ENCODE measurements at regions not wholly inside any gene's neighbourhood (a gene's known extent, or its start where the extent isn't known, plus 50 kb on each side); places are given as distances from the start of the nearest gene placed in this dataset.

GRCh38 chr11:130715085-130715876 is 201.0 kb downstream of the SNX19 start:
- DNase-seq (ENCODE audit: low spot score) = no peak

GRCh38 chr11:130715877-130716220 is 200.4 kb downstream of the SNX19 start:
- no peak for DNase-seq (ENCODE audit: low spot score)

GRCh38 chr11:130718120-130718519 is 198.2 kb downstream of the SNX19 start:
- no peak for DNase-seq (ENCODE audit: low spot score)

GRCh38 chr11:130719220-130719915 is 196.9 kb downstream of the SNX19 start:
- DNase-seq (ENCODE audit: low spot score) = no peak

- DNase-seq (ENCODE audit: low spot score) = no peak
Measured at GRCh38 chr11:130720232-130721022, 195.9 kb downstream of the SNX19 start.

GRCh38 chr11:130721023-130721681 is 195.1 kb downstream of the SNX19 start:
- no peak for DNase-seq (ENCODE audit: low spot score)

GRCh38 chr11:130721736-130722135 is 194.5 kb downstream of the SNX19 start:
- no peak for DNase-seq (ENCODE audit: low spot score)

- no peak for DNase-seq (ENCODE audit: low spot score)
Measured at GRCh38 chr11:130722401-130722800, 193.9 kb downstream of the SNX19 start.

GRCh38 chr11:130725421-130726233 is 190.7 kb downstream of the SNX19 start:
- DNase-seq (ENCODE audit: low spot score) = no peak

GRCh38 chr11:130726234-130727037 is 189.8 kb downstream of the SNX19 start:
- DNase-seq (ENCODE audit: low spot score) = no peak

GRCh38 chr11:130727157-130728119 is 188.8 kb downstream of the SNX19 start:
- no peak for DNase-seq (ENCODE audit: low spot score)

- no peak for DNase-seq (ENCODE audit: low spot score)
Measured at GRCh38 chr11:130728185-130729180, 187.8 kb downstream of the SNX19 start.

- DNase-seq (ENCODE audit: low spot score) = no peak
Measured at GRCh38 chr11:130729193-130729592, 187.1 kb downstream of the SNX19 start.

GRCh38 chr11:130729678-130730300 is 186.5 kb downstream of the SNX19 start:
- DNase-seq (ENCODE audit: low spot score) = no peak

GRCh38 chr11:130731401-130731800 is 184.9 kb downstream of the SNX19 start:
- no peak for DNase-seq (ENCODE audit: low spot score)

GRCh38 chr11:130732476-130732875 is 183.8 kb downstream of the SNX19 start:
- DNase-seq (ENCODE audit: low spot score) = no peak

GRCh38 chr11:130737041-130737830 is 179.0 kb downstream of the SNX19 start:
- DNase-seq (ENCODE audit: low spot score) = no peak
